ENCODE measurements at regions not wholly inside any gene's neighbourhood (a gene's known extent, or its start where the extent isn't known, plus 50 kb on each side); places are given as distances from the start of the nearest gene placed in this dataset.

DNA sequence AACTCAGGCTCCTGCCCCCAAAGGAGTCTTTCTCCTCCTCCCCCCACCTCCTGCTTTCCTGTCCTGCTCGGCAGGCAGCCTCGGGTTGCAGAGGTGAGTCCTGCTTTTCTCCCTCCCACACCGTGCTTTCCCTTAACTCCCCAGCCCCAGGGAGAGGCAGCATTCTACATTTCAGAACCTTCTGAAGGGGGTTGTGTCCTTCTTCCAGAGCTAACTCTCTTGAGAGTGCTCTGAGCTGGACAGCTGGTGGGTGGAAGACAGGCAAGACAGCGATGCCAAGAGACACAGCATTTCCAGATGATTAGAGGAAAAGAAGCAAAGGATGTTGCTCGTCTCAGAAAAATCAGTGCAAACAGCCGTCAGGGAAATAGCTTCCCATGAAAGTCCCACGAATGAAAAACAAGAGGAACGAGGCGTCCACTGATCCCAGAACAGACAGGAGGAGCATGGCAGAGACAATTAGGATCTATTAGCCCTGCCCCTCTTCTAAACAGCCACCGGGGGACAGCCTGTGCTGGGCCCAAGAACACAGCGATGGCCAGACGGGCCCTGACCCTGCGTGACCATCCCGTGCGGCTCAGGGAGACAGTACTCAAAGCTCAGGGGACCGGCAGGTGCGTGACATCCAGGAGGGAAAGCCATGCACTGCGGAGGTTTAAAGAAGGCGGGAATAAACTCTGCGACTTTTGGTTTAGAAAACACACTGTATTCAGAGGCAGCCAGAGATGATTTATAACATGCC lies 216.5 kb upstream of the RTL1 start:
- intact Hi-C loops (cut with DNase I) = no loop called here
- peak in 7 of 8 donors; percentile 38 to 75 (median 71) for ATAC-seq

GRCh38 chr14:101120641-101121507 lies 217.4 kb upstream of the RTL1 start:
- H3K27me3 ChIP-seq = peaks cover 0 to 17% (median 3%) of the 10 kb centered on the region in 7 donors
- H3K36me3 ChIP-seq = no peaks in the 10 kb centered on the region
- intact Hi-C loops (cut with DNase I) = no loop called here
- H3K4me3 ChIP-seq = peak overlapping the region in 7 of 10 donors; percentile 5 to 50 (median 27)
- H3K9me3 ChIP-seq = no peaks in the 10 kb centered on the region
- WGBS, 2 donors = 58 to 65% methylated on average over 19 of the region's 19 CpGs
- H3K27ac ChIP-seq = peak overlapping the region in 8 of 10 donors; percentile 2 to 90 (median 63)
- DNase-seq (peak; percentile 35 to 58), ATAC-seq (peak; percentile 54 to 74 (median 62))
- TF ChIP-seq CTCF (IDR thresholded peaks at IDR 0.05) = no peak
- peaks cover 0 to 22% (median 5%) of the 10 kb centered on the region in 9 donors for H3K4me1 ChIP-seq

More for the DNA sequence above, 216.5 kb upstream of the RTL1 start:
- peak in 1 of 2 donors; percentile 42 for DNase-seq
- H3K9me3 ChIP-seq = no peaks in the 10 kb centered on the region
- H3K36me3 ChIP-seq = no peaks in the 10 kb centered on the region
- H3K4me1 ChIP-seq = peaks cover 0 to 22% (median 5%) of the 10 kb centered on the region in 9 donors
- peak overlapping the region in 8 of 10 donors; percentile 2 to 90 (median 63) for H3K27ac ChIP-seq
- H3K4me3 ChIP-seq = peak overlapping the region in 6 of 10 donors; percentile 16 to 50 (median 29)
- 35 to 41% methylated on average over 20 of the region's 20 CpGs for WGBS, 2 donors
- no peak for TF ChIP-seq CTCF (IDR thresholded peaks at IDR 0.05)
- H3K27me3 ChIP-seq = peaks cover 0 to 17% (median 0%) of the 10 kb centered on the region in 7 donors

- DNase-seq (no peak), ATAC-seq (no peak)
- 91 to 92% methylated on average over 13 of the region's 13 CpGs for WGBS, 2 donors
- Histone ChIP-seq H3K27ac (peak overlapping the region in 6 of 10 donors; percentile 15 to 90 (median 65)), H3K4me1 (peaks cover 0 to 22% (median 5%) of the 10 kb centered on the region in 9 donors), H3K9me3 (no peaks in the 10 kb centered on the region), H3K36me3 (no peaks in the 10 kb centered on the region), H3K27me3 (peaks cover 0 to 10% (median 5%) of the 10 kb centered on the region in 7 donors), H3K4me3 (peak overlapping the region in 1 of 10 donors; percentile 50)
- TF ChIP-seq CTCF (IDR thresholded peaks at IDR 0.05) = no peak
- intact Hi-C loops (cut with DNase I) = no loop called here
These were observed 218.1 kb upstream of the RTL1 start for GRCh38 chr14:101121508-101122139.
